ENCODE measurements at regions not wholly inside any gene's neighbourhood (a gene's known extent, or its start where the extent isn't known, plus 50 kb on each side); places are given as distances from the start of the nearest gene placed in this dataset.

DNA sequence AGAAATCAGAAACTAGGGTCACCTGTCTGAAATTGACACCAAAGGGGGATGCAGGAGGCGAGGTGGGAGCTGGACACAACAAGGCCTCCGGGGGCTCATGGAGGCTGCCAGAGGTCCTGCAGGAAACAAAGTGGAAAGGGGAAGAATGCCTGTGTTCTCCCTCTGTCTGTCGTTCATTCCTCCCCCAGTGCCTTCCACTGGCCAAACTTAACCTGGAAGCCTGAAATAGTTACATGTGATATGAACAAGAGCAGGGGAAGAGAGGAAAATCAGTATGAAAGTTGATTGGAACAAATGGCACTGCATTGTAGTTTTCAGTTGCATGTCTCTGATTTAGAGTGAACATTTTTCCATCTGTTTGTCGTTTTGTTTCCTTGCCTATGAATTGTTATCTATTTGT lies 502.0 kb upstream of the CFAP20DC start:
- DNase-seq (ENCODE audit: low read depth, low spot score) = no peak
- Histone ChIP-seq H3K9me3 (ENCODE audit: low read depth, low read length) (no peaks in the 10 kb centered on the region), H3K36me3 (ENCODE audit: insufficient read depth, low read length) (no peaks in the 10 kb centered on the region), H3K4me3 (no peak overlapping the region), H3K9ac (ENCODE audit: insufficient read length) (no peak overlapping the region), H3K27ac (no peak overlapping the region)
- TF ChIP-seq FOXP2 (optimal IDR thresholded peaks at IDR 0.05; ENCODE audit: control extremely low read depth, extremely low read length, insufficient read depth) (no peak), EZH2 (IDR thresholded peaks at IDR 0.05) (no peak), POLR2AphosphoS5 (IDR thresholded peaks at IDR 0.05; ENCODE audit: borderline replicate concordance, low read depth, low read length) (no peak)

DNA sequence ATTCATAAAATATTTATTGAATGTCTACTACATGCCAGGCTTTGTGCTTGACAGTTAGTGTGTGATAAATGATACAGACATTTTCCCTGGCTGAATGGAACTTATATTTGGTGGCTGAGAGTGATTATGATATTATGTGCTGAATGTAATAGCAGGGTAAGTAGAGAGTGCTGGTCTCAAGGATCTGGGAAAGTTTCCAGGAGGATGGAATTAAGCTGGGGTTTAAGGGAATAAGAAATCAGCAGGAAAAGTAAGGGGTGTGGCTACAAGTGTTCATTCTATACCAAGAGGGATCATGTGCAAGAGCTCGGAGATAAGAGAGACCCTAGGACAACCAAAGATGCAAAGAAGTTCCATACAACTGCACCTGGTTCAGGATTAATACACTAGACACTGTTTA lies 500.1 kb upstream of the CFAP20DC start:
- Histone ChIP-seq H3K27ac (no peak overlapping the region), H3K4me3 (no peak overlapping the region), H3K36me3 (ENCODE audit: insufficient read depth, low read length) (no peaks in the 10 kb centered on the region), H3K9ac (ENCODE audit: insufficient read length) (no peak overlapping the region), H3K9me3 (ENCODE audit: low read depth, low read length) (no peaks in the 10 kb centered on the region)
- no peak for DNase-seq (ENCODE audit: low read depth, low spot score)
- TF ChIP-seq EZH2 (IDR thresholded peaks at IDR 0.05) = no peak
- TF ChIP-seq POLR2AphosphoS5 (IDR thresholded peaks at IDR 0.05; ENCODE audit: borderline replicate concordance, low read depth, low read length) = no peak
- no peak for TF ChIP-seq FOXP2 (optimal IDR thresholded peaks at IDR 0.05; ENCODE audit: control extremely low read depth, extremely low read length, insufficient read depth)

- no peak for DNase-seq (ENCODE audit: low read depth, low spot score)
- Histone ChIP-seq H3K4me3 (no peak overlapping the region), H3K27ac (no peak overlapping the region), H3K36me3 (ENCODE audit: insufficient read depth, low read length) (no peaks in the 10 kb centered on the region), H3K9me3 (ENCODE audit: low read depth, low read length) (no peaks in the 10 kb centered on the region), H3K9ac (ENCODE audit: insufficient read length) (no peak overlapping the region)
- TF ChIP-seq EZH2 (IDR thresholded peaks at IDR 0.05) (no peak), FOXP2 (optimal IDR thresholded peaks at IDR 0.05; ENCODE audit: control extremely low read depth, extremely low read length, insufficient read depth) (no peak), POLR2AphosphoS5 (IDR thresholded peaks at IDR 0.05; ENCODE audit: borderline replicate concordance, low read depth, low read length) (no peak)
Measured at GRCh38 chr3:59547874-59548273, 498.0 kb upstream of the CFAP20DC start.

GRCh38 chr3:59546522-59546921 lies 496.7 kb upstream of the CFAP20DC start:
- Histone ChIP-seq H3K9me3 (ENCODE audit: low read depth, low read length) (no peaks in the 10 kb centered on the region), H3K27ac (no peak overlapping the region), H3K9ac (ENCODE audit: insufficient read length) (no peak overlapping the region), H3K36me3 (ENCODE audit: insufficient read depth, low read length) (no peaks in the 10 kb centered on the region), H3K4me3 (no peak overlapping the region)
- TF ChIP-seq EZH2 (IDR thresholded peaks at IDR 0.05) = no peak
- TF ChIP-seq POLR2AphosphoS5 (IDR thresholded peaks at IDR 0.05; ENCODE audit: borderline replicate concordance, low read depth, low read length) = no peak
- DNase-seq (ENCODE audit: low read depth, low spot score) = no peak

- no peak overlapping the region for H3K4me3 ChIP-seq
- no peak for TF ChIP-seq FOXP2 (optimal IDR thresholded peaks at IDR 0.05; ENCODE audit: control extremely low read depth, extremely low read length, insufficient read depth)
- TF ChIP-seq EZH2 (IDR thresholded peaks at IDR 0.05) = no peak
- TF ChIP-seq POLR2AphosphoS5 (IDR thresholded peaks at IDR 0.05; ENCODE audit: borderline replicate concordance, low read depth, low read length) = no peak
- H3K36me3 ChIP-seq (ENCODE audit: insufficient read depth, low read length) = no peaks in the 10 kb centered on the region
- DNase-seq (ENCODE audit: low read depth, low spot score) = no peak
- no peak overlapping the region for H3K27ac ChIP-seq
- no peaks in the 10 kb centered on the region for H3K9me3 ChIP-seq (ENCODE audit: low read depth, low read length)
- H3K9ac ChIP-seq (ENCODE audit: insufficient read length) = no peak overlapping the region
Measured at GRCh38 chr3:59545374-59545773, 495.5 kb upstream of the CFAP20DC start.

- TF ChIP-seq POLR2AphosphoS5 (IDR thresholded peaks at IDR 0.05; ENCODE audit: borderline replicate concordance, low read depth, low read length) = no peak
- TF ChIP-seq EZH2 (IDR thresholded peaks at IDR 0.05) = no peak
- no peak for TF ChIP-seq FOXP2 (optimal IDR thresholded peaks at IDR 0.05; ENCODE audit: control extremely low read depth, extremely low read length, insufficient read depth)
- H3K9ac ChIP-seq (ENCODE audit: insufficient read length) = no peak overlapping the region
- no peak overlapping the region for H3K27ac ChIP-seq
- no peak for DNase-seq (ENCODE audit: low read depth, low spot score)
- no peaks in the 10 kb centered on the region for H3K36me3 ChIP-seq (ENCODE audit: insufficient read depth, low read length)
- H3K4me3 ChIP-seq = no peak overlapping the region
- no peaks in the 10 kb centered on the region for H3K9me3 ChIP-seq (ENCODE audit: low read depth, low read length)
Measured at GRCh38 chr3:59542276-59542675, 492.5 kb upstream of the CFAP20DC start.

GRCh38 chr3:59540696-59541095 lies 490.9 kb upstream of the CFAP20DC start:
- no peak for DNase-seq (ENCODE audit: low read depth, low spot score)
- no peak overlapping the region for H3K9ac ChIP-seq (ENCODE audit: insufficient read length)
- no peaks in the 10 kb centered on the region for H3K36me3 ChIP-seq (ENCODE audit: insufficient read depth, low read length)
- no peak overlapping the region for H3K27ac ChIP-seq
- no peaks in the 10 kb centered on the region for H3K9me3 ChIP-seq (ENCODE audit: low read depth, low read length)
- no peak for TF ChIP-seq POLR2AphosphoS5 (IDR thresholded peaks at IDR 0.05; ENCODE audit: borderline replicate concordance, low read depth, low read length)
- TF ChIP-seq FOXP2 (optimal IDR thresholded peaks at IDR 0.05; ENCODE audit: control extremely low read depth, extremely low read length, insufficient read depth) = no peak
- no peak for TF ChIP-seq EZH2 (IDR thresholded peaks at IDR 0.05)
- H3K4me3 ChIP-seq = no peak overlapping the region

GRCh38 chr3:59540241-59540640 lies 490.4 kb upstream of the CFAP20DC start:
- no peak overlapping the region for H3K4me3 ChIP-seq
- no peak for TF ChIP-seq FOXP2 (optimal IDR thresholded peaks at IDR 0.05; ENCODE audit: control extremely low read depth, extremely low read length, insufficient read depth)
- TF ChIP-seq POLR2AphosphoS5 (IDR thresholded peaks at IDR 0.05; ENCODE audit: borderline replicate concordance, low read depth, low read length) = no peak
- no peak for TF ChIP-seq EZH2 (IDR thresholded peaks at IDR 0.05)
- no peak for DNase-seq (ENCODE audit: low read depth, low spot score)

DNA sequence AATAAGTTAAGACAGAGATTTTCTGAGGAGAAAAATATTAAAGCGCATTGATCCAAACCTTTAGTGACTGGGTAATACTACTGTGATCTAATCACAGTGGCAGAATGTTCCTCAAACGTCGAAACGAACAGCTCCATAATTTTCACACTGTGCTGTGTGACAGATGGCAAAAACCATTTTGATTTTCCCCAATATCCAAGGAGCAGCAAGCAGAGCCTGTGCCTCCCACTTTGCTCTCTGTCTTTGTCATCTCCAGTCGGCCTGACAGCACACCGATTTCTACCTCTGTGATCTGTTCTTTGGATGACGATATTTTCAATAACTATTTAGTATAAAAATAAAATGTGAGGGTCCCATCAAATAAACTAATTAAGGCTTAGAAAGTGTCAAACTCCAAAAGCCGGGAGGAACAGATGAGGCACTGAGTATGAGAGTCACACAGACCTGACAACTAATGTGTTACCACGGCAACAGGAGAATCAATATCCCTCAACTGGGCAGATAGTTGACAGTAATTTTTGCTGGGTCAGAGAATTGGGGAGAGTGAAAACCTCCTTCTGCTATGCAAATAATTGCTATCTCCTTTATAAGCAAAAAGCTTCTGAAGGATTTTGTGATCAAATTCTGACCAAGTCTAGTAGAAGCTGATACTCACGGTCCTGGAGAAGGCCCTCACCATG lies 489.1 kb upstream of the CFAP20DC start:
- TF ChIP-seq EZH2 (IDR thresholded peaks at IDR 0.05) (no peak), FOXP2 (optimal IDR thresholded peaks at IDR 0.05; ENCODE audit: control extremely low read depth, extremely low read length, insufficient read depth) (no peak), POLR2AphosphoS5 (IDR thresholded peaks at IDR 0.05; ENCODE audit: borderline replicate concordance, low read depth, low read length) (no peak)
- H3K4me3 ChIP-seq = no peak overlapping the region
- no peaks in the 10 kb centered on the region for H3K9me3 ChIP-seq (ENCODE audit: low read depth, low read length)
- no peak for DNase-seq (ENCODE audit: low read depth, low spot score)
- no peak overlapping the region for H3K27ac ChIP-seq
- no peak overlapping the region for H3K9ac ChIP-seq (ENCODE audit: insufficient read length)
- H3K36me3 ChIP-seq (ENCODE audit: insufficient read depth, low read length) = no peaks in the 10 kb centered on the region

More at GRCh38 chr3:59540241-59540640, 490.4 kb upstream of the CFAP20DC start:
- no peak overlapping the region for H3K27ac ChIP-seq
- H3K9me3 ChIP-seq (ENCODE audit: low read depth, low read length) = no peaks in the 10 kb centered on the region
- H3K9ac ChIP-seq (ENCODE audit: insufficient read length) = no peak overlapping the region
- no peaks in the 10 kb centered on the region for H3K36me3 ChIP-seq (ENCODE audit: insufficient read depth, low read length)
